HFF-Myc (cell line): ENCODE measurements at regions not wholly inside any gene's neighbourhood (a gene's known extent, or its start where the extent isn't known, plus 50 kb on each side); places are given as distances from the start of the nearest gene placed in this dataset.

Experiments
- DNase-seq: peaks from one replicate; pipeline ENCODE4 v3.0.0-alpha.2; 2011; ENCODE audit warnings: low read depth; ENCODE audit errors: extremely low read depth
- H3K4me3 ChIP-seq: replicated peaks from 2 replicates; pipeline ENCODE4 v1.5.1; 2011; ENCODE audit warnings: low read depth, mild to moderate bottlenecking, control low read depth, low read length
- TF ChIP-seq, protein P1 (sequence below): IDR thresholded peaks from 2 replicates; pipeline ENCODE4 v1.5.1; 2012; ENCODE audit warnings: mild to moderate bottlenecking, low read depth, low read length, control low read depth; ENCODE audit errors: missing control alignments

- H3K4me3 ChIP-seq, result no peak overlapping the region
- no peak for DNase-seq
- TF ChIP-seq, protein P1, sequence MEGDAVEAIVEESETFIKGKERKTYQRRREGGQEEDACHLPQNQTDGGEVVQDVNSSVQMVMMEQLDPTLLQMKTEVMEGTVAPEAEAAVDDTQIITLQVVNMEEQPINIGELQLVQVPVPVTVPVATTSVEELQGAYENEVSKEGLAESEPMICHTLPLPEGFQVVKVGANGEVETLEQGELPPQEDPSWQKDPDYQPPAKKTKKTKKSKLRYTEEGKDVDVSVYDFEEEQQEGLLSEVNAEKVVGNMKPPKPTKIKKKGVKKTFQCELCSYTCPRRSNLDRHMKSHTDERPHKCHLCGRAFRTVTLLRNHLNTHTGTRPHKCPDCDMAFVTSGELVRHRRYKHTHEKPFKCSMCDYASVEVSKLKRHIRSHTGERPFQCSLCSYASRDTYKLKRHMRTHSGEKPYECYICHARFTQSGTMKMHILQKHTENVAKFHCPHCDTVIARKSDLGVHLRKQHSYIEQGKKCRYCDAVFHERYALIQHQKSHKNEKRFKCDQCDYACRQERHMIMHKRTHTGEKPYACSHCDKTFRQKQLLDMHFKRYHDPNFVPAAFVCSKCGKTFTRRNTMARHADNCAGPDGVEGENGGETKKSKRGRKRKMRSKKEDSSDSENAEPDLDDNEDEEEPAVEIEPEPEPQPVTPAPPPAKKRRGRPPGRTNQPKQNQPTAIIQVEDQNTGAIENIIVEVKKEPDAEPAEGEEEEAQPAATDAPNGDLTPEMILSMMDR, result no peak
Observed at GRCh38 chr5:8320244-8320643, 451.3 kb downstream of the MTRR start.

- H3K4me3 ChIP-seq, result no peak overlapping the region
- DNase-seq, result no peak
- TF ChIP-seq, protein P1, result no peak
Observed at GRCh38 chr5:8321272-8321671, 452.3 kb downstream of the MTRR start.

DNA sequence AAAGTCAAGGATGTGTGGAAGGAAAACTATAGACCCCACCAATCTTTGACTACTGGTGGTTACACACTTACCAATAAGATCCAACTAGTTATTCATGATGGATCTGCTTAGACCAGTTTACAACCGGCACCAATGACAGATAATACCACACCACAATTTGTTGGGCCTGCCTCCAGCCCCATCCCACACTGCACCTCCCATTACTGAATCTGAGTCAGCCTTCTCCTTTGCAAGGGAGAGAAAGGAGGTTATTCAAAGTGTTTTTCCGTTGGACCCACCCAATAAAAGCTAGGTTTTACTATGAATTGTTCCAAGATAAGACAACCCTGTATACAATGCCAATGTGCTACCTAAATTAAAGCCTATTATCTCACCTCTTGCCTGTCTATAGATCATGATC, 453.5 kb downstream of the MTRR start:
- TF ChIP-seq, protein P1, result no peak
- DNase-seq, result no peak
- H3K4me3 ChIP-seq, result no peak overlapping the region

- no peak for DNase-seq
- TF ChIP-seq, protein P1, result no peak
- H3K4me3 ChIP-seq, result no peak overlapping the region
Observed at GRCh38 chr5:8327016-8327415, 458.1 kb downstream of the MTRR start.

DNA sequence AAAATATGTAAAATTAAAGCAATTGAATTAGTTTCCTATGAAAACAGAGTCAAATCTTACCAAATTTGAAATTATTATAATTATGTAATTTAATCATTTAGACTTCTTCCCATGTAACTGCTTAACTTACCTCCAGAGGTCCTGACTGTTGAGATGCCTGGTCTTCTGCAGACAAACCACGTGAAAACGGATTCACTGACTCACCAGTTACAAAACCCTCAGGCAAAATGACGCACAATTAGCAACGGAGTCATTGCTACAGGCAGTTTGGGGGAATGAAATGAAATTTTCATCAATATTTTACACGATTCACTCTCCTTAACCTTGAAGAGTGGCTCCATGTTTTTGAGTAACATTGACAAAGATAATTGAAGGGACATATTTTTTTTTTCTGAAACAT, 460.8 kb downstream of the MTRR start:
- DNase-seq, result no peak
- H3K4me3 ChIP-seq, result no peak overlapping the region
- TF ChIP-seq, protein P1, result no peak

DNA sequence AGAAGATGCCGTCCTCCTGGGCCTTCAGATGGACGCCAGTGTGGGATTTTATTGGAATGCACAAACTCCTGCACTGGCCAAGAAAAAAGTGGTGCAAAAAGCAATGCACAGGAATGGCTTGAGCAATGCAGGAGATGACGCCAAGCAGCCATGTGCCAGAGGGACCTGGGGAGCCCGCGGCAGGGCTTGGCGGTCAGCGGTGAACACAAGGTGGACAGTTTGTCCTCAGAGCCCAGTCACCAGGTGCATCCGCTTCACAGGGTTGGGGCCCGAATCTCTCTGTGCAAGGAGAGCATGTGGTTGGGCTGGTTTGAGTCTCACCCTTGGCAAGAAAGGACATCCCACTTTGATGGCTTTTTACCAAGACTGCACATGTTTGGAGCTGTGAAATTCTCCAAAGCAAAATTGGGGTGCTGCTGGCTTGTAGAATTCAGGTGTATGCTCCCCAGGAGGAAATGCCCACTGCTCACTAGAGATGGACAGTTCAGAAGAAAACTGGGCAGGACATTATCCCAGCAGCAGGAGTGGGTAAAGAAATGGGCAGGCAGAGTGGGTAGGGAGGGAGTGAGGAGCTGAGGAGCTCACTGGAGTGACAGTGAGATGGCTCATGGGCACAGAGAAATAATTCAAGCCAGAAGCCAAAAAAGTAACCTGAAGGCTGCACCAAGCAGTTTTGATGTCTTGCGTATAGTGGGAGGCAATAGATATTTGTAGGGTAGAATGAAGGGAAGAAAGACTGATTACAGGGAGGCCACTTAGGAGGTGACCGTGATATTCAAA, 463.9 kb downstream of the MTRR start:
- TF ChIP-seq, protein P1, result no peak
- no peak for DNase-seq
- no peak overlapping the region for H3K4me3 ChIP-seq

- H3K4me3 ChIP-seq, result no peak overlapping the region
- DNase-seq, result no peak
- TF ChIP-seq, protein P1, result no peak
Observed at GRCh38 chr5:8333485-8333884, 464.5 kb downstream of the MTRR start.
